H1 (cell line): ENCODE measurements at regions not wholly inside any gene's neighbourhood (a gene's known extent, or its start where the extent isn't known, plus 50 kb on each side); places are given as distances from the start of the nearest gene placed in this dataset.

Experiments
- CTCF ChIA-PET: fragments of 300-600 bp; sonication (Branson Sonifier 250); formaldehyde crosslinking; loops from one replicate; lab custom pipeline; 2021; ENCODE audit not compliant: partially characterized antibody; lab: Charles Lee
- POLR2A ChIA-PET: fragments of 300-600 bp; sonication (Branson Sonifier 250); formaldehyde crosslinking; loops from one replicate; lab custom pipeline; 2021; ENCODE audit warnings: inconsistent platforms; ENCODE audit not compliant: partially characterized antibody; lab: Charles Lee
- DNase-seq, 2 experiments: peaks; one replicate each; pipeline versions ENCODE4 v3.0.0 to v3.0.0-alpha.2; 2010 to 2022; ENCODE audit warnings: low spot score in 2 of 2, low read depth in 1 of 2, mixed read lengths in 1 of 2
- FAIRE-seq: peaks from 2 replicates; lab custom pipeline; 2011; peaks lifted over from hg19 to GRCh38; lab: Jason Lieb, UNC
- H2AFZ ChIP-seq: 2 replicates; pipeline ENCODE4 v1.8.1; 2012; ENCODE audit warnings: low read length, inconsistent platforms
- H2AK5ac ChIP-seq: 2 replicates; pipeline ENCODE4 v1.6.1; 2013; ENCODE audit warnings: low read depth, low read length
- H2BK120ac ChIP-seq: replicated peaks from 2 replicates; pipeline ENCODE3; 2013; ENCODE audit warnings: low read depth, low read length, inconsistent platforms
- H2BK12ac ChIP-seq: 2 replicates; pipeline ENCODE4 v1.6.1; 2013; ENCODE audit warnings: low read depth, low read length
- H2BK15ac ChIP-seq: 2 replicates; pipeline ENCODE4 v1.6.1; 2013; ENCODE audit warnings: low read length
- H2BK20ac ChIP-seq: 2 replicates; pipeline ENCODE4 v1.6.1; 2013; ENCODE audit warnings: low read length
- H2BK5ac ChIP-seq: 2 replicates; pipeline ENCODE4 v1.6.1; 2013; ENCODE audit warnings: low read depth, low read length
- H3K14ac ChIP-seq: 2 replicates; pipeline ENCODE4 v1.6.1; 2013; ENCODE audit warnings: inconsistent platforms; ENCODE audit not compliant: insufficient read length
- H3K18ac ChIP-seq: 2 replicates; pipeline ENCODE4 v1.6.1; 2013; ENCODE audit warnings: low read length; ENCODE audit errors: extremely low read depth
- H3K23ac ChIP-seq: 2 replicates; pipeline ENCODE4 v1.6.1; 2013; ENCODE audit warnings: inconsistent platforms; ENCODE audit not compliant: insufficient read length
- H3K23me2 ChIP-seq: 2 replicates; pipeline ENCODE4 v1.6.1; 2013; ENCODE audit warnings: low read depth, low read length
- H3K27ac ChIP-seq: 2 replicates; pipeline ENCODE4 v1.6.1; 2011; ENCODE audit warnings: low read depth, low read length, inconsistent platforms
- H3K27me3 ChIP-seq, 4 experiments: replicated peaks in 1 of 4; 1 replicate in 1 of 4; 2 replicates in 3 of 4; pipeline versions ENCODE4 v1.6.1 to v1.8.1; 2011 to 2013; ENCODE audit warnings: low read length in 3 of 4, mild to moderate bottlenecking in 3 of 4, inconsistent platforms in 2 of 4, mixed read lengths in 2 of 4, moderate library complexity in 1 of 4; ENCODE audit not compliant: control insufficient read depth in 3 of 4, insufficient read depth in 3 of 4; ENCODE audit errors: extremely low read depth in 1 of 4
- H3K36me3 ChIP-seq, 4 experiments: 2 replicates each; pipeline versions ENCODE4 v1.6.1 to v1.8.1; 2011 to 2013; ENCODE audit warnings: mild to moderate bottlenecking in 4 of 4, low read length in 3 of 4, moderate library complexity in 2 of 4, control low read depth in 1 of 4, inconsistent platforms in 1 of 4; ENCODE audit not compliant: insufficient read depth in 4 of 4, control insufficient read depth in 2 of 4
- H3K4ac ChIP-seq: replicated peaks from 2 replicates; pipeline ENCODE3; 2013; ENCODE audit warnings: low read length, low read depth, mixed read lengths, inconsistent platforms; ENCODE audit not compliant: insufficient read length
- H3K4me1 ChIP-seq, 4 experiments: replicated peaks in 1 of 4; 1 replicate in 1 of 4; 2 replicates in 3 of 4; pipeline versions ENCODE4 v1.6.1 to v1.8.1; 2011 to 2013; ENCODE audit warnings: low read length in 3 of 4, inconsistent platforms in 2 of 4, mixed read lengths in 1 of 4; ENCODE audit not compliant: insufficient read depth in 4 of 4, control insufficient read depth in 3 of 4
- H3K4me2 ChIP-seq, 2 experiments: 2 replicates each; pipeline versions ENCODE4 v1.6.1 to v1.8.1; 2011 to 2013; ENCODE audit warnings: low read depth in 2 of 2, low read length in 2 of 2, control low read depth in 1 of 2, inconsistent platforms in 1 of 2, mild to moderate bottlenecking in 1 of 2; ENCODE audit not compliant: insufficient read depth in 1 of 2
- H3K4me3 ChIP-seq, 4 experiments: fragments of 200-600, 300-600 bp in 1 of 4; sonication (generic), shearing (Covaris generic), sonication (Bioruptor Twin) in 1 of 4; 2 replicates each; pipeline versions ENCODE4 v1.5.1 to v1.8.1; 2011 to 2016; ENCODE audit warnings: low read length in 4 of 4, low read depth in 3 of 4, control low read depth in 2 of 4, inconsistent platforms in 2 of 4, mild to moderate bottlenecking in 2 of 4, mixed read lengths in 1 of 4, moderate library complexity in 1 of 4; ENCODE audit not compliant: insufficient read depth in 2 of 4; ENCODE audit errors: extremely low read depth in 1 of 4
- H3K56ac ChIP-seq: replicated peaks from 2 replicates; pipeline ENCODE3; 2013; ENCODE audit warnings: low read depth, mild to moderate bottlenecking, mixed read lengths, low read length, inconsistent platforms; ENCODE audit not compliant: insufficient read length
- H3K79me1 ChIP-seq: 2 replicates; pipeline ENCODE4 v1.6.1; 2013; ENCODE audit warnings: low read depth, low read length, control low read depth
- H3K79me2 ChIP-seq, 2 experiments: 2 replicates each; pipeline versions ENCODE4 v1.6.1 to v1.8.1; 2012 to 2013; ENCODE audit warnings: low read length in 2 of 2, mild to moderate bottlenecking in 2 of 2, inconsistent platforms in 1 of 2; ENCODE audit not compliant: insufficient read depth in 2 of 2, control insufficient read depth in 1 of 2
- H3K9ac ChIP-seq, 4 experiments: replicated peaks in 1 of 4; 1 replicate in 1 of 4; 2 replicates in 3 of 4; pipeline versions ENCODE4 v1.6.1 to v1.8.1; 2011 to 2013; ENCODE audit warnings: low read depth in 3 of 4, low read length in 3 of 4, control low read depth in 2 of 4, mild to moderate bottlenecking in 2 of 4, moderate library complexity in 2 of 4, inconsistent platforms in 1 of 4; ENCODE audit errors: extremely low read depth in 1 of 4
- H3K9me3 ChIP-seq, 2 experiments: 2 replicates each; pipeline versions ENCODE4 v1.6.1 to v1.8.1; 2012 to 2013; ENCODE audit warnings: mild to moderate bottlenecking in 2 of 2, moderate library complexity in 2 of 2, control low read depth in 1 of 2, inconsistent platforms in 1 of 2, low read depth in 1 of 2, low read length in 1 of 2, mixed read lengths in 1 of 2; ENCODE audit not compliant: insufficient read depth in 2 of 2
- H4K20me1 ChIP-seq, 2 experiments: replicated peaks in 1 of 2; 2 replicates each; pipeline versions ENCODE3 to v1.8.1; 2011 to 2013; ENCODE audit warnings: inconsistent platforms in 2 of 2, low read length in 2 of 2, mild to moderate bottlenecking in 1 of 2; ENCODE audit not compliant: insufficient read depth in 2 of 2, control insufficient read depth in 1 of 2
- H4K5ac ChIP-seq: 2 replicates; pipeline ENCODE4 v1.6.1; 2013; ENCODE audit warnings: low read length, low read depth, mixed read lengths, inconsistent platforms; ENCODE audit not compliant: insufficient read length
- H4K8ac ChIP-seq: 2 replicates; pipeline ENCODE4 v1.8.0; 2013; ENCODE audit warnings: mild to moderate bottlenecking, moderate library complexity, low read length, inconsistent platforms; ENCODE audit not compliant: insufficient read depth; ENCODE audit errors: extremely low read depth
- H4K91ac ChIP-seq: replicated peaks from 2 replicates; pipeline ENCODE3; 2013; ENCODE audit warnings: low read length, mixed read lengths, inconsistent platforms; ENCODE audit not compliant: insufficient read length
- BACH1 ChIP-seq: IDR thresholded peaks from 2 replicates; pipeline ENCODE4 v1.6.1; 2012; ENCODE audit warnings: low read length, improper control_type of control experiment
- CEBPB ChIP-seq: IDR thresholded peaks from 2 replicates; pipeline ENCODE4 v1.6.1; 2012; ENCODE audit warnings: low read depth, low read length
- CHD2 ChIP-seq: IDR thresholded peaks from 2 replicates; pipeline ENCODE4 v1.6.1; 2012; ENCODE audit warnings: low read length, improper control_type of control experiment
- EGR1 ChIP-seq: IDR thresholded peaks from 2 replicates; pipeline ENCODE4 v1.6.1; 2011; ENCODE audit warnings: low read depth, low read length, borderline replicate concordance
- KDM5A ChIP-seq: fragments of 200-600 bp; IDR thresholded peaks from 2 replicates; pipeline ENCODE4 v1.7.1; 2012; ENCODE audit warnings: mild to moderate bottlenecking, low read length, inconsistent platforms, mixed read lengths
- RXRA ChIP-seq: IDR thresholded peaks from 2 replicates; pipeline ENCODE4 v1.6.1; 2011; ENCODE audit warnings: low read depth, mild to moderate bottlenecking, low read length, moderate library complexity; ENCODE audit not compliant: insufficient read depth
- SAP30 ChIP-seq: fragments of 300-600 bp; sonication (generic); IDR thresholded peaks from 2 replicates; pipeline ENCODE4 v1.7.1; 2012; ENCODE audit warnings: low read length, moderate library complexity, mild to moderate bottlenecking, inconsistent platforms; ENCODE audit not compliant: insufficient read depth, insufficient replicate concordance
- SIRT6 ChIP-seq: IDR thresholded peaks from one replicate; pipeline ENCODE4 v1.7.1; 2012; ENCODE audit warnings: low read length, inconsistent platforms
- SUZ12 ChIP-seq: fragments of 200-600 bp; sonication (generic); IDR thresholded peaks from 2 replicates; pipeline ENCODE4 v1.6.1; 2012; ENCODE audit warnings: mild to moderate bottlenecking, inconsistent platforms, low read length, moderate library complexity, mixed read lengths
- TAF1 ChIP-seq: IDR thresholded peaks from 2 replicates; pipeline ENCODE4 v1.6.1; 2011; ENCODE audit warnings: mild to moderate bottlenecking, low read depth, low read length
- TEAD4 ChIP-seq: IDR thresholded peaks from 2 replicates; pipeline ENCODE4 v1.6.1; 2012; ENCODE audit warnings: low read depth, low read length, inconsistent platforms, mixed read lengths
- YY1 ChIP-seq: IDR thresholded peaks from 2 replicates; pipeline ENCODE4 v1.6.1; 2011; ENCODE audit warnings: low read depth, mild to moderate bottlenecking, low read length
- WGBS, 2 experiments: shearing (Covaris generic) in 1 of 2; methylation state at CpG; one replicate each; pipeline versions ENCODE4 v1.1.6 to v1.1.7; 2013 to 2015; ENCODE audit warnings: low lambda C conversion rate in 2 of 2, mixed read lengths in 2 of 2, inconsistent platforms in 1 of 2, low coverage in 1 of 2, missing lambda C conversion rate in 1 of 2; ENCODE audit not compliant: insufficient replicate concordance in 2 of 2, insufficient coverage in 1 of 2, insufficient read length in 1 of 2; ENCODE audit errors: extremely low coverage in 1 of 2, missing lambda C conversion rate in 1 of 2; 5-methylcytosine and 5-hydroxymethylcytosine counted together

GRCh38 chr1:208413006-208413405 lies 168.8 kb upstream of the PLXNA2 start:
- Histone ChIP-seq H3K4me1 (no peaks in the 10 kb centered on the region), H3K36me3 (no peaks in the 10 kb centered on the region), H3K79me2 (no peaks in the 10 kb centered on the region), H2BK5ac (no peak overlapping the region), H2AFZ (no peak overlapping the region), H3K56ac (no peak overlapping the region), H3K18ac (no peak overlapping the region), H4K91ac (no peak overlapping the region), H4K20me1 (no peaks in the 10 kb centered on the region), H3K4me2 (no peak overlapping the region), H4K5ac (no peak overlapping the region), H3K23me2 (no peaks in the 10 kb centered on the region), H2AK5ac (no peak overlapping the region), H3K27me3 (no peaks in the 10 kb centered on the region), H2BK20ac (no peak overlapping the region), H4K8ac (no peak overlapping the region; the same call in 1 of the 2 replicates), H2BK15ac (no peak overlapping the region), H2BK120ac (no peak overlapping the region), H3K9me3 (no peaks in the 10 kb centered on the region), H3K4ac (no peak overlapping the region), H2BK12ac (no peak overlapping the region), H3K27ac (no peak overlapping the region), H3K23ac (no peak overlapping the region), H3K4me3 (no peak overlapping the region), H3K79me1 (no peaks in the 10 kb centered on the region), H3K14ac (no peak overlapping the region), H3K9ac (no peak overlapping the region)
- FAIRE-seq (no peak), DNase-seq (no peak)
- no peak for TF ChIP-seq KDM5A
- no peak for TF ChIP-seq TEAD4
- TF ChIP-seq SUZ12: no peak
- TF ChIP-seq YY1: no peak
- TF ChIP-seq EGR1: no peak
- no peak for TF ChIP-seq SIRT6
- no peak for TF ChIP-seq BACH1
- no peak for TF ChIP-seq SAP30
- TF ChIP-seq TAF1: no peak
- no peak for TF ChIP-seq CEBPB
- TF ChIP-seq RXRA: no peak
- TF ChIP-seq CHD2: no peak
- 77% methylated on average over 2 of the region's 2 CpGs; no CpG with 5 or more reads in 1 of the 2 experiments for WGBS, 2 experiments
- POLR2A ChIA-PET: no interaction called here
- CTCF ChIA-PET: no interaction called here
